SJCRH30 (cell line): ENCODE measurements at regions not wholly inside any gene's neighbourhood (a gene's known extent, or its start where the extent isn't known, plus 50 kb on each side); places are given as distances from the start of the nearest gene placed in this dataset.
"Not testable (repeated sequence)": the region's sequence is repeated elsewhere in the genome, so short reads cannot be mapped to it uniquely, and the experiment has no call there.

ENCODE experiments used
- DNase-seq, 2 experiments: peaks; one replicate each; pipeline ENCODE4 v3.0.0-alpha.2; 2015 to 2020
- H3K27ac ChIP-seq: fragments of 250-450 bp; sonication (Bioruptor Pico); 2 replicates; pipeline ENCODE4 v1.5.1; 2020; ENCODE audit warnings: mild to moderate bottlenecking, moderate library complexity
- H3K27me3 ChIP-seq: fragments of 250-450 bp; sonication (Bioruptor Pico); 2 replicates; pipeline ENCODE4 v1.5.1; 2020; ENCODE audit warnings: mild to moderate bottlenecking, moderate library complexity
- H3K36me3 ChIP-seq: fragments of 250-450 bp; sonication (Bioruptor Pico); 2 replicates; pipeline ENCODE4 v1.5.1; 2020; ENCODE audit warnings: mild to moderate bottlenecking, moderate library complexity
- H3K4me1 ChIP-seq: fragments of 250-450 bp; sonication (Bioruptor Pico); 2 replicates; pipeline ENCODE4 v1.5.1; 2020; ENCODE audit warnings: mild to moderate bottlenecking, moderate library complexity
- H3K4me3 ChIP-seq: fragments of 250-450 bp; sonication (Bioruptor Pico); 2 replicates; pipeline ENCODE4 v1.5.1; 2020; ENCODE audit warnings: mild to moderate bottlenecking, moderate library complexity
- H3K9me3 ChIP-seq: fragments of 250-450 bp; sonication (Bioruptor Pico); replicated peaks from 2 replicates; pipeline ENCODE4 v1.5.1; 2020; ENCODE audit warnings: mild to moderate bottlenecking, moderate library complexity

DNA sequence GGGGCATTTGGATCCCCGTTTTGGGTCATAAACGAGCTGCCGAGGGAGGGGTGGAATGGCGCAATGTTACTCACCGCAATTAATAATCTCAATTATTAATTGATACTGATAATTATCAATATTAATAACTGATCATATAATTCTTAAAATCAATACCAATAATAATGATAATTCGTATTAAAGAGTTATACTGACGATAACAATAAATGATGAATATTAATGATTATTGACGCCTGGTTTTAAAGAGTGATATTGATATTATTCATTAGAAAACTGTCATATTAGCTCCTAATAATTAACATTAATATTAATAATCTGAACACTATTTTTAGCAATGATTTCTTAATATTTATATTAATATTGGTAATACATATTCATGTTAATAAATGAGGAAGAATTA, 92.4 kb downstream of the OTOP1 start:
- H3K4me3 ChIP-seq, DNase-seq, H3K36me3 ChIP-seq: not testable (repeated sequence)

DNA sequence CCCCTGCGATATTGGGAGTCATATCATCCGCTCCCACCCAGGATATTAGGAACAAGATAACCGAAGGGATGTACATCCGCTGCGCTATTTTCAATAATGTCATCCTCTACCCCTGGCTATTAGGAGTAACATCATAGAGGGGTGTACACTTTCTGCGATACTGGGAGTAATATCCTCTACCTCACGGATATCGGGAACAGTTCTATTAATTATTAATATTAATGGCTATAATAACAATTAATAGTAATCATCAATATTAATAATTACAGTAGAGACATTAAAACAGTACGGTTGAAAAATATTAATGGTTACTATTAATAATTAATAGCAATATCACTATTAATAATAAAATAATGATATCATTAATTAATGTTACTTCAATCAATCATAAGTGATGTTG, 90.1 kb downstream of the OTOP1 start:
- H3K4me3 ChIP-seq, H3K27ac ChIP-seq, H3K36me3 ChIP-seq, H3K4me1 ChIP-seq, H3K27me3 ChIP-seq, H3K9me3 ChIP-seq, DNase-seq: not testable (repeated sequence)

More for the DNA sequence above, 92.4 kb downstream of the OTOP1 start:
- H3K27me3 ChIP-seq, H3K27ac ChIP-seq, H3K9me3 ChIP-seq, H3K4me1 ChIP-seq: not testable (repeated sequence)
